Neural cell (in vitro differentiated cells): ENCODE measurements at regions not wholly inside any gene's neighbourhood (a gene's known extent, or its start where the extent isn't known, plus 50 kb on each side); places are given as distances from the start of the nearest gene placed in this dataset.

Experiments used
- H2AFZ ChIP-seq: fragments of 200-600, 300-800 bp; sonication (generic), shearing (Covaris generic); 2 replicates; pipeline ENCODE4 v1.6.0; 2014; ENCODE audit warnings: low read depth, mild to moderate bottlenecking, antibody characterized with exemption, low read length, moderate library complexity
- H3F3A ChIP-seq: fragments of 200-600 bp; shearing (Covaris generic); 2 replicates; pipeline ENCODE4 v1.6.1; 2016; ENCODE audit warnings: mild to moderate bottlenecking, moderate library complexity, mixed read lengths, antibody characterized with exemption, low read length; ENCODE audit not compliant: insufficient read depth, poor library complexity, severe bottlenecking
- H3K27ac ChIP-seq: fragments of 200-600, 300-800 bp; sonication (generic), shearing (Covaris generic); 2 replicates; pipeline ENCODE4 v1.5.1; 2014; ENCODE audit warnings: mild to moderate bottlenecking, low read length, moderate library complexity
- H3K27me3 ChIP-seq: fragments of 300-800, 200-600 bp; sonication (generic), shearing (Covaris generic); 2 replicates; pipeline ENCODE4 v1.6.0; 2014; ENCODE audit warnings: mild to moderate bottlenecking, low read depth, low read length, moderate library complexity; ENCODE audit not compliant: insufficient read depth
- H3K36me3 ChIP-seq: fragments of 300-800, 200-600 bp; sonication (generic), shearing (Covaris generic); 2 replicates; pipeline ENCODE4 v1.5.1; 2014; ENCODE audit warnings: mild to moderate bottlenecking, antibody characterized with exemption, low read length, moderate library complexity; ENCODE audit not compliant: insufficient read depth
- H3K4me2 ChIP-seq: fragments of 300-800, 200-600 bp; sonication (generic), shearing (Covaris generic); 2 replicates; pipeline ENCODE4 v1.6.0; 2014; ENCODE audit warnings: mild to moderate bottlenecking, low read length
- H3K4me3 ChIP-seq: fragments of 300-800, 200-600 bp; sonication (generic), shearing (Covaris generic); 2 replicates; pipeline ENCODE4 v1.5.1; 2014; ENCODE audit warnings: mild to moderate bottlenecking, low read length, moderate library complexity
- H3K79me2 ChIP-seq: fragments of 200-600 bp; shearing (Covaris generic); replicated peaks from 2 replicates; pipeline ENCODE4 v1.6.0; 2014; ENCODE audit warnings: mild to moderate bottlenecking, low read length, moderate library complexity; ENCODE audit not compliant: insufficient read depth
- H3K9ac ChIP-seq: fragments of 300-800, 200-600 bp; sonication (generic), shearing (Covaris generic); 2 replicates; pipeline ENCODE4 v1.6.1; 2016; ENCODE audit warnings: mild to moderate bottlenecking, low read length, mixed read lengths
- H3K9me2 ChIP-seq: fragments of 200-600 bp; shearing (Covaris generic); 2 replicates; pipeline ENCODE4 v1.6.1; 2016; ENCODE audit warnings: mild to moderate bottlenecking, low read length, mixed read lengths; ENCODE audit not compliant: insufficient read depth
- H3K9me3 ChIP-seq: fragments of 200-600, 300-800 bp; sonication (generic), shearing (Covaris generic); 2 replicates; pipeline ENCODE4 v1.6.1; 2016; ENCODE audit warnings: mild to moderate bottlenecking, mixed run types, low read length, moderate library complexity, mixed read lengths
- H4K20me1 ChIP-seq: fragments of 200-600 bp; shearing (Covaris generic); 2 replicates; pipeline ENCODE4 v1.6.1; 2016; ENCODE audit warnings: mild to moderate bottlenecking, mixed run types; ENCODE audit not compliant: insufficient read depth
- EP300 ChIP-seq: fragments of 450-650 bp; conservative IDR thresholded peaks from 2 replicates; pipeline ENCODE4 v1.6.1; 2014; ENCODE audit warnings: antibody characterized with exemption, mild to moderate bottlenecking, moderate library complexity; ENCODE audit not compliant: poor library complexity, severe bottlenecking
- EZH2 ChIP-seq: fragments of 200-600, 300-800 bp; shearing (Covaris generic), sonication (generic); IDR thresholded peaks from 2 replicates; pipeline ENCODE4 v1.6.1; 2014; ENCODE audit warnings: antibody characterized with exemption, low read length, borderline replicate concordance, mild to moderate bottlenecking; ENCODE audit not compliant: insufficient read depth, poor library complexity, severe bottlenecking
- MXI1 ChIP-seq: fragments of 450-650 bp; conservative IDR thresholded peaks from 2 replicates; pipeline ENCODE4 v1.6.1; 2014; ENCODE audit warnings: antibody characterized with exemption, mild to moderate bottlenecking; ENCODE audit not compliant: poor library complexity, severe bottlenecking
- POLR2AphosphoS5 ChIP-seq: IDR thresholded peaks from 2 replicates; pipeline ENCODE4 v1.6.1; 2012
- RAD21 ChIP-seq: fragments of 450-650 bp; conservative IDR thresholded peaks from 2 replicates; pipeline ENCODE4 v1.6.1; 2014; ENCODE audit warnings: antibody characterized with exemption, mild to moderate bottlenecking, moderate library complexity
- SMC3 ChIP-seq: fragments of 450-650 bp; conservative IDR thresholded peaks from 2 replicates; pipeline ENCODE4 v1.6.1; 2014; ENCODE audit warnings: antibody characterized with exemption, mild to moderate bottlenecking, moderate library complexity; ENCODE audit not compliant: poor library complexity
- TAF1 ChIP-seq: IDR thresholded peaks from 2 replicates; pipeline ENCODE4 v1.6.1; 2012; ENCODE audit warnings: low read depth
- TF ChIP-seq, protein P1 (sequence below): IDR thresholded peaks from 2 replicates; pipeline ENCODE4 v1.6.1; 2012; ENCODE audit warnings: borderline replicate concordance
- TF ChIP-seq, protein P2 (sequence below): fragments of 450-650 bp; IDR thresholded peaks from 2 replicates; pipeline ENCODE4 v1.5.1; 2014; ENCODE audit warnings: antibody characterized with exemption, mild to moderate bottlenecking, moderate library complexity; ENCODE audit not compliant: poor library complexity, severe bottlenecking

GRCh38 chr2:142199073-142199472 lies 68.3 kb upstream of the LRP1B start:
- H3K4me2 ChIP-seq = no peak overlapping the region
- TF ChIP-seq POLR2AphosphoS5 (no peak), EZH2 (no peak), MXI1 (no peak), EP300 (no peak), SMC3 (no peak), RAD21 (no peak), TAF1 (no peak)
- TF ChIP-seq, protein P1, sequence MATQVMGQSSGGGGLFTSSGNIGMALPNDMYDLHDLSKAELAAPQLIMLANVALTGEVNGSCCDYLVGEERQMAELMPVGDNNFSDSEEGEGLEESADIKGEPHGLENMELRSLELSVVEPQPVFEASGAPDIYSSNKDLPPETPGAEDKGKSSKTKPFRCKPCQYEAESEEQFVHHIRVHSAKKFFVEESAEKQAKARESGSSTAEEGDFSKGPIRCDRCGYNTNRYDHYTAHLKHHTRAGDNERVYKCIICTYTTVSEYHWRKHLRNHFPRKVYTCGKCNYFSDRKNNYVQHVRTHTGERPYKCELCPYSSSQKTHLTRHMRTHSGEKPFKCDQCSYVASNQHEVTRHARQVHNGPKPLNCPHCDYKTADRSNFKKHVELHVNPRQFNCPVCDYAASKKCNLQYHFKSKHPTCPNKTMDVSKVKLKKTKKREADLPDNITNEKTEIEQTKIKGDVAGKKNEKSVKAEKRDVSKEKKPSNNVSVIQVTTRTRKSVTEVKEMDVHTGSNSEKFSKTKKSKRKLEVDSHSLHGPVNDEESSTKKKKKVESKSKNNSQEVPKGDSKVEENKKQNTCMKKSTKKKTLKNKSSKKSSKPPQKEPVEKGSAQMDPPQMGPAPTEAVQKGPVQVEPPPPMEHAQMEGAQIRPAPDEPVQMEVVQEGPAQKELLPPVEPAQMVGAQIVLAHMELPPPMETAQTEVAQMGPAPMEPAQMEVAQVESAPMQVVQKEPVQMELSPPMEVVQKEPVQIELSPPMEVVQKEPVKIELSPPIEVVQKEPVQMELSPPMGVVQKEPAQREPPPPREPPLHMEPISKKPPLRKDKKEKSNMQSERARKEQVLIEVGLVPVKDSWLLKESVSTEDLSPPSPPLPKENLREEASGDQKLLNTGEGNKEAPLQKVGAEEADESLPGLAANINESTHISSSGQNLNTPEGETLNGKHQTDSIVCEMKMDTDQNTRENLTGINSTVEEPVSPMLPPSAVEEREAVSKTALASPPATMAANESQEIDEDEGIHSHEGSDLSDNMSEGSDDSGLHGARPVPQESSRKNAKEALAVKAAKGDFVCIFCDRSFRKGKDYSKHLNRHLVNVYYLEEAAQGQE = no peak
- TF ChIP-seq, protein P2, sequence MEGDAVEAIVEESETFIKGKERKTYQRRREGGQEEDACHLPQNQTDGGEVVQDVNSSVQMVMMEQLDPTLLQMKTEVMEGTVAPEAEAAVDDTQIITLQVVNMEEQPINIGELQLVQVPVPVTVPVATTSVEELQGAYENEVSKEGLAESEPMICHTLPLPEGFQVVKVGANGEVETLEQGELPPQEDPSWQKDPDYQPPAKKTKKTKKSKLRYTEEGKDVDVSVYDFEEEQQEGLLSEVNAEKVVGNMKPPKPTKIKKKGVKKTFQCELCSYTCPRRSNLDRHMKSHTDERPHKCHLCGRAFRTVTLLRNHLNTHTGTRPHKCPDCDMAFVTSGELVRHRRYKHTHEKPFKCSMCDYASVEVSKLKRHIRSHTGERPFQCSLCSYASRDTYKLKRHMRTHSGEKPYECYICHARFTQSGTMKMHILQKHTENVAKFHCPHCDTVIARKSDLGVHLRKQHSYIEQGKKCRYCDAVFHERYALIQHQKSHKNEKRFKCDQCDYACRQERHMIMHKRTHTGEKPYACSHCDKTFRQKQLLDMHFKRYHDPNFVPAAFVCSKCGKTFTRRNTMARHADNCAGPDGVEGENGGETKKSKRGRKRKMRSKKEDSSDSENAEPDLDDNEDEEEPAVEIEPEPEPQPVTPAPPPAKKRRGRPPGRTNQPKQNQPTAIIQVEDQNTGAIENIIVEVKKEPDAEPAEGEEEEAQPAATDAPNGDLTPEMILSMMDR = no peak

GRCh38 chr2:142190805-142191204 lies 60.0 kb upstream of the LRP1B start:
- no peaks in the 10 kb centered on the region for H3K36me3 ChIP-seq
- H3K4me2 ChIP-seq = no peak overlapping the region
- H2AFZ ChIP-seq = no peak overlapping the region
- H3K79me2 ChIP-seq = no peaks in the 10 kb centered on the region
- no peaks in the 10 kb centered on the region for H3K9me3 ChIP-seq
- no peaks in the 10 kb centered on the region for H3K9me2 ChIP-seq
- no peak overlapping the region for H3K9ac ChIP-seq
- no peaks in the 10 kb centered on the region for H3K27me3 ChIP-seq
- H4K20me1 ChIP-seq = no peaks in the 10 kb centered on the region
- no peak for TF ChIP-seq MXI1
- no peak for TF ChIP-seq EP300
- H3F3A ChIP-seq = no peaks in the 10 kb centered on the region
- no peak overlapping the region for H3K4me3 ChIP-seq
- no peak overlapping the region for H3K27ac ChIP-seq

More at GRCh38 chr2:142199073-142199472, 68.3 kb upstream of the LRP1B start:
- H3K4me3 ChIP-seq = no peak overlapping the region
- H2AFZ ChIP-seq = no peak overlapping the region
- no peak overlapping the region for H3K27ac ChIP-seq
- no peaks in the 10 kb centered on the region for H3K9me3 ChIP-seq
- H3K79me2 ChIP-seq = no peaks in the 10 kb centered on the region
- no peak overlapping the region for H3K9ac ChIP-seq
- no peaks in the 10 kb centered on the region for H3K9me2 ChIP-seq
- H3K36me3 ChIP-seq = no peaks in the 10 kb centered on the region
- no peaks in the 10 kb centered on the region for H4K20me1 ChIP-seq
- H3K27me3 ChIP-seq = no peaks in the 10 kb centered on the region
- no peaks in the 10 kb centered on the region for H3F3A ChIP-seq

GRCh38 chr2:142189501-142189900 lies 58.7 kb upstream of the LRP1B start:
- no peak overlapping the region for H2AFZ ChIP-seq
- no peak for TF ChIP-seq MXI1
- no peaks in the 10 kb centered on the region for H3K9me3 ChIP-seq
- no peak overlapping the region for H3K9ac ChIP-seq
- H3K27me3 ChIP-seq = no peaks in the 10 kb centered on the region
- no peak overlapping the region for H3K27ac ChIP-seq
- no peak overlapping the region for H3K4me3 ChIP-seq
- no peak overlapping the region for H3K4me2 ChIP-seq
- H3K79me2 ChIP-seq = no peaks in the 10 kb centered on the region
- H3K9me2 ChIP-seq = no peaks in the 10 kb centered on the region
- no peaks in the 10 kb centered on the region for H3F3A ChIP-seq
- no peaks in the 10 kb centered on the region for H3K36me3 ChIP-seq
- H4K20me1 ChIP-seq = no peaks in the 10 kb centered on the region
